Spleen (tissue), 7 donors: ENCODE measurements at regions not wholly inside any gene's neighbourhood (a gene's known extent, or its start where the extent isn't known, plus 50 kb on each side); places are given as distances from the start of the nearest gene placed in this dataset.
"Not testable (repeated sequence)": the region's sequence is repeated elsewhere in the genome, so short reads cannot be mapped to it uniquely, and the experiment has no call there.

Experiments
- POLR2A ChIP-seq, 3 donors: fragments of 450-650 bp; IDR thresholded peaks; one replicate each; pipeline ENCODE4 v1.5.1; 2017; ENCODE audit warnings: antibody characterized with exemption in 3 of 3, mild to moderate bottlenecking in 1 of 3
- TF ChIP-seq, protein P1 (sequence below), 11 experiments: fragments of 200-600 bp in 7 of 11; fragments of 450-650 bp in 4 of 11; sonication (generic) in 4 of 11; IDR thresholded peaks in 8 of 11; conservative IDR thresholded peaks in 3 of 11; 1 replicate in 7 of 11; 2 replicates in 4 of 11; pipeline versions ENCODE4 v1.4.0 to v1.8.0; 2016 to 2021; ENCODE audit warnings: antibody characterized with exemption in 11 of 11, inconsistent platforms in 4 of 11, mild to moderate bottlenecking in 1 of 11
- donor health status: DM: no; HTN: no; CAD: no; lungs with moderate emphysema.
- donor health status: DM: no; HTN: no; CAD: no.
- donor health status: DM: no; HTN: no; CAD: no.

DNA sequence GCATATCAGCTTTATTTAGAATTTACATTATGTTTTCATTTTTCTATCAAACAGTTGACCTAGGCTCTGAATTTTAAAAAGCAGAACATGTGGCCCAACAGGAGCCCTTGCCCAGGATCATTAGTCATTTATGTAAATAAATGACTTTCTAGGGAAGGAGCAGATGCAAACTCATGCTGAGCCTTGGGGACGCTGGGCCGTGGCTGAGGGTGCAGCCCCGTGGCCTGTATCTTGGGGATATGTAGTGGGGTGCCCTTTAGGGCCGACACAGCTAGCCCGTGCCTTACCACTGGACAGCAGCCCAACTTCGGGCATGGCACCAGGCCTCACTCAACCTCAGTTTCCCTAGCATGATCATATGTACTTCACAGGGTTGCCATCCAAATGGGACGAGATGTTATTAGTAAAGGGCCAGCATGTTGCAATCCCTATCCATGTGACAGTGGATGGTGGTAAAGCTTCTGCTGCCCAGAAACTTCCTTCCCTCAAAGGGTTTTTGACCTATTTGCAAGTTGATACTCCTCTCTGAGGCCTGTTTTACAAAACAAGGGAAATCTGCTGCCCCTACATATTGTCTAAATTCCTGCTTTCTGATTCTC is 357.9 kb downstream of the ANAPC1 start:
- TF ChIP-seq, protein P1, sequence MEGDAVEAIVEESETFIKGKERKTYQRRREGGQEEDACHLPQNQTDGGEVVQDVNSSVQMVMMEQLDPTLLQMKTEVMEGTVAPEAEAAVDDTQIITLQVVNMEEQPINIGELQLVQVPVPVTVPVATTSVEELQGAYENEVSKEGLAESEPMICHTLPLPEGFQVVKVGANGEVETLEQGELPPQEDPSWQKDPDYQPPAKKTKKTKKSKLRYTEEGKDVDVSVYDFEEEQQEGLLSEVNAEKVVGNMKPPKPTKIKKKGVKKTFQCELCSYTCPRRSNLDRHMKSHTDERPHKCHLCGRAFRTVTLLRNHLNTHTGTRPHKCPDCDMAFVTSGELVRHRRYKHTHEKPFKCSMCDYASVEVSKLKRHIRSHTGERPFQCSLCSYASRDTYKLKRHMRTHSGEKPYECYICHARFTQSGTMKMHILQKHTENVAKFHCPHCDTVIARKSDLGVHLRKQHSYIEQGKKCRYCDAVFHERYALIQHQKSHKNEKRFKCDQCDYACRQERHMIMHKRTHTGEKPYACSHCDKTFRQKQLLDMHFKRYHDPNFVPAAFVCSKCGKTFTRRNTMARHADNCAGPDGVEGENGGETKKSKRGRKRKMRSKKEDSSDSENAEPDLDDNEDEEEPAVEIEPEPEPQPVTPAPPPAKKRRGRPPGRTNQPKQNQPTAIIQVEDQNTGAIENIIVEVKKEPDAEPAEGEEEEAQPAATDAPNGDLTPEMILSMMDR (IDR thresholded peaks at IDR 0.05 in 8 of 11, conservative IDR thresholded peaks at IDR 0.05 in 3 of 11): not testable (repeated sequence)
- not testable (repeated sequence) for TF ChIP-seq POLR2A (IDR thresholded peaks at IDR 0.05)
